MCF 10A (cell line): ENCODE measurements at regions not wholly inside any gene's neighbourhood (a gene's known extent, or its start where the extent isn't known, plus 50 kb on each side); places are given as distances from the start of the nearest gene placed in this dataset.

Source experiments
- BruUV-seq: library from RNA; stranded (reverse); fragments of 400-500 nt; replicated peaks from 2 replicates; lab custom pipeline; 2021; lab: Mats Ljungman, UMichigan
- CTCF ChIA-PET: fragments of 300-600 bp; sonication (Branson Sonifier 250); formaldehyde crosslinking; extraction: SDS; loops from one replicate; lab custom pipeline; 2021; ENCODE audit warnings: antibody characterized with exemption, inconsistent platforms; lab: Yijun Ruan, JAX
- POLR2A ChIA-PET: fragments of 300-600, 350-650 bp; sonication (Branson Sonifier 250); formaldehyde crosslinking; extraction: SDS; loops from one replicate; lab custom pipeline; 2020; ENCODE audit warnings: antibody characterized with exemption, inconsistent platforms; lab: Yijun Ruan, JAX
- DNase-seq: peaks from one replicate; pipeline ENCODE4 v3.0.0-alpha.2; 2018; ENCODE audit not compliant: unreplicated experiment
- H3K27ac Mint-ChIP-seq: one replicate; pipeline ENCODE4 v1.8.0; 2022; ENCODE audit warnings: mild to moderate bottlenecking, low read depth, mixed read lengths; ENCODE audit not compliant: unreplicated experiment
- H3K27me3 Mint-ChIP-seq: one replicate; pipeline ENCODE4 v1.8.0; 2022; ENCODE audit warnings: mixed read lengths; ENCODE audit not compliant: insufficient read depth, unreplicated experiment
- H3K36me3 Mint-ChIP-seq: one replicate; pipeline ENCODE4 v1.8.0; 2022; ENCODE audit warnings: mild to moderate bottlenecking, moderate library complexity, mixed read lengths; ENCODE audit not compliant: insufficient read depth, unreplicated experiment
- H3K4me1 Mint-ChIP-seq: one replicate; pipeline ENCODE4 v1.8.0; 2022; ENCODE audit warnings: mixed read lengths; ENCODE audit not compliant: insufficient read depth, unreplicated experiment
- H3K4me3 Mint-ChIP-seq: one replicate; pipeline ENCODE4 v1.8.0; 2022; ENCODE audit warnings: mild to moderate bottlenecking, moderate library complexity, mixed read lengths; ENCODE audit not compliant: unreplicated experiment
- H3K9me3 Mint-ChIP-seq: one replicate; pipeline ENCODE4 v1.8.0; 2022; ENCODE audit warnings: mixed read lengths; ENCODE audit not compliant: unreplicated experiment
- CTCF ChIP-seq: fragments of 200-600 bp; IDR thresholded peaks from one replicate; pipeline ENCODE4 v1.8.0; 2022; ENCODE audit warnings: antibody characterized with exemption, mild to moderate bottlenecking; ENCODE audit not compliant: unreplicated experiment
- intact Hi-C: fragments of 100-400 bp; cut with micrococcal nuclease; formaldehyde crosslinking; loops from 2 replicates; pipeline ENCODE4 v1.14.1; 2022

GRCh38 chrX:43083016-43083415 lies 305.1 kb upstream of the PPP1R2C start:
- H3K27ac Mint-ChIP-seq, result no peak overlapping the region
- H3K36me3 Mint-ChIP-seq, result no peaks in the 10 kb centered on the region
- H3K27me3 Mint-ChIP-seq, result peaks cover 63% of the 10 kb centered on the region
- intact Hi-C loops, result no loop called here
- H3K9me3 Mint-ChIP-seq, result peaks cover 9% of the 10 kb centered on the region
- no peaks in the 10 kb centered on the region for H3K4me1 Mint-ChIP-seq
- no peak for DNase-seq
- ChIA-PET CTCF (no interaction called here), POLR2A (no interaction called here)
- TF ChIP-seq CTCF, result no peak
- no peak overlapping the region for H3K4me3 Mint-ChIP-seq
- no TSS peak for BruUV-seq

- CTCF ChIA-PET, result interaction anchor here (0.6 kb wide), 1 partner anchor 362 kb away, joined by 3 read pairs; no protein-coding TSS in a partner anchor
- Mint-ChIP-seq H3K4me3 (no peak overlapping the region), H3K27ac (no peak overlapping the region), H3K4me1 (no peaks in the 10 kb centered on the region), H3K36me3 (no peaks in the 10 kb centered on the region), H3K27me3 (peaks cover 82% of the 10 kb centered on the region), H3K9me3 (peaks cover 9% of the 10 kb centered on the region)
- intact Hi-C loops, result no loop called here
- no peak for TF ChIP-seq CTCF
- no peak for DNase-seq
- BruUV-seq, result no TSS peak
- POLR2A ChIA-PET, result interaction anchor here (0.7 kb wide), 1 partner anchor 19 kb away, joined by 3 read pairs; no protein-coding TSS in a partner anchor
Observed at GRCh38 chrX:43087830-43088229, 309.9 kb upstream of the PPP1R2C start.

GRCh38 chrX:43096830-43097229 lies 318.9 kb upstream of the PPP1R2C start:
- Mint-ChIP-seq H3K4me3 (no peak overlapping the region), H3K4me1 (no peaks in the 10 kb centered on the region), H3K9me3 (no peaks in the 10 kb centered on the region), H3K27me3 (peaks cover 85% of the 10 kb centered on the region), H3K36me3 (no peaks in the 10 kb centered on the region), H3K27ac (no peak overlapping the region)
- DNase-seq, result no peak
- BruUV-seq, result no TSS peak
- CTCF ChIA-PET, result no interaction called here
- no peak for TF ChIP-seq CTCF
- POLR2A ChIA-PET, result no interaction called here
- intact Hi-C loops, result no loop called here

GRCh38 chrX:43106009-43106408 lies 328.0 kb upstream of the PPP1R2C start:
- Mint-ChIP-seq H3K27ac (no peak overlapping the region), H3K4me3 (no peak overlapping the region), H3K4me1 (no peaks in the 10 kb centered on the region), H3K27me3 (peaks cover 73% of the 10 kb centered on the region), H3K9me3 (no peaks in the 10 kb centered on the region), H3K36me3 (no peaks in the 10 kb centered on the region)
- ChIA-PET POLR2A (no interaction called here), CTCF (no interaction called here)
- no peak for TF ChIP-seq CTCF
- DNase-seq, result no peak
- no TSS peak for BruUV-seq
- intact Hi-C loops, result no loop called here
